ENCODE measurements at regions not wholly inside any gene's neighbourhood (a gene's known extent, or its start where the extent isn't known, plus 50 kb on each side); places are given as distances from the start of the nearest gene placed in this dataset.

DNA sequence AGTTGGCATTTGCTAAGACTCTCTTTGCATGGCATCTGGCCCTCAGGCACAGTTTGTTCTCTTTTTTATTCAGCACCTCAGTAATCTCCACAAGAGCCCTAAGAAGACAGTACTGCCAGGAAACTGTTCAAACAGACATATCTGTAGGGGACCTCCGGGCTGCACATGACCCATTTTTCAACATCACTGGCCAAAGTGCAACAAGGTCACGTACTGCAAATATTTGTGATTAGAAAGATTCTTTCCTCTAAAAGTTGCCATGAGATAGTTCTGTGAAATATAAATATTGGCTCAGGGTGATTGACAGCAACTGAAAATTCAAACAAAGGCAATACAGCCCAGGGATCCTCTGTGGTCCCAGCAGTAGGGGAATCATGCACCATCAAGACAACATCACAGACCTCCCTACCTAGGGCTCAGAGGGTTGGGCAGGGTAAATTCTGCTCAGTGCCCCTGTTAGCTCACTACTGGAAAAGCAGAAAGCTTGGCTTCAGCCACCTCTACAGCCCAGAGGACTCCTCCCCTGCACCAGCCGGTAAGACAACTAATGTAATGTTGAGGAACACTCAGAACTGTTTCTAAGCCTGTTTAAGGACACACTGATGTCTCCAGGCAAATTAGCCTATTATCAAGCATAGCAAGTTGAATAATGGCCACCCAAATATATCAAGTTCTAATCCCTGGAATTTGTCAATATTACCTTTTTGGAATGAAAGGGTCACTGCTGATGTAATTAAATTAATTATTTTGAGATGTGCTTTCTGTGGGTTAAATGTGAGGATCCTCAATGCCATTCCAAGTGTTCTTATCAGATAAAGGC, 117.4 kb upstream of the LPP start:
- POLR2A ChIA-PET, result no interaction called here
- no peak for DNase-seq (ENCODE audit: low read depth, low spot score)
- H3K9me3 ChIP-seq (replicated peaks; ENCODE audit: control insufficient read depth, insufficient read depth, low read length), result no peaks in the 10 kb centered on the region
- no peak overlapping the region for H3K9ac ChIP-seq (replicated peaks; ENCODE audit: extremely low read depth, insufficient read depth, low read length)
- H3K36me3 ChIP-seq (ENCODE audit: control insufficient read depth in 2 of 2, extremely low read depth in 1 of 2, insufficient read depth in 2 of 2, low read length in 2 of 2), result no peaks in the 10 kb centered on the region
- BruUV-seq (replicated peaks), result no TSS peak
- H3K79me2 ChIP-seq (ENCODE audit: control insufficient read depth, insufficient read depth, low read length), result no peaks in the 10 kb centered on the region
- H3K4me2 ChIP-seq (ENCODE audit: insufficient read depth, low read length), result no peak overlapping the region
- intact Hi-C loops (cut with micrococcal nuclease), result loop anchor here (1.0 to 10.0 kb wide), 4 partner anchors 292 to 918 kb away; partner anchors contain the start of gene BCL6
- TF ChIP-seq MYC (IDR thresholded peaks at IDR 0.05; ENCODE audit: low read depth, low read length) (no peak), JUN (IDR thresholded peaks at IDR 0.05; ENCODE audit: borderline replicate concordance, insufficient read depth, insufficient read length, low read depth) (no peak), FOS (IDR thresholded peaks at IDR 0.05; ENCODE audit: borderline replicate concordance, insufficient read depth, low read length) (no peak), GATA2 (IDR thresholded peaks at IDR 0.05; ENCODE audit: insufficient read depth, insufficient read length, low read depth, low read length) (no peak), POLR2A (IDR thresholded peaks at IDR 0.05; ENCODE audit: low read depth, low read length) (no peak), POLR2AphosphoS5 (IDR thresholded peaks at IDR 0.05; ENCODE audit: insufficient read depth, low read depth, low read length) (no peak), EZH2 (IDR thresholded peaks at IDR 0.05; ENCODE audit: borderline replicate concordance, low read depth, low read length, severe bottlenecking) (no peak)
- TF ChIP-seq, protein P1, sequence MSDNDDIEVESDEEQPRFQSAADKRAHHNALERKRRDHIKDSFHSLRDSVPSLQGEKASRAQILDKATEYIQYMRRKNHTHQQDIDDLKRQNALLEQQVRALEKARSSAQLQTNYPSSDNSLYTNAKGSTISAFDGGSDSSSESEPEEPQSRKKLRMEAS (IDR thresholded peaks at IDR 0.05; ENCODE audit: insufficient read depth, insufficient read length), result no peak
- TF ChIP-seq, protein P2, sequence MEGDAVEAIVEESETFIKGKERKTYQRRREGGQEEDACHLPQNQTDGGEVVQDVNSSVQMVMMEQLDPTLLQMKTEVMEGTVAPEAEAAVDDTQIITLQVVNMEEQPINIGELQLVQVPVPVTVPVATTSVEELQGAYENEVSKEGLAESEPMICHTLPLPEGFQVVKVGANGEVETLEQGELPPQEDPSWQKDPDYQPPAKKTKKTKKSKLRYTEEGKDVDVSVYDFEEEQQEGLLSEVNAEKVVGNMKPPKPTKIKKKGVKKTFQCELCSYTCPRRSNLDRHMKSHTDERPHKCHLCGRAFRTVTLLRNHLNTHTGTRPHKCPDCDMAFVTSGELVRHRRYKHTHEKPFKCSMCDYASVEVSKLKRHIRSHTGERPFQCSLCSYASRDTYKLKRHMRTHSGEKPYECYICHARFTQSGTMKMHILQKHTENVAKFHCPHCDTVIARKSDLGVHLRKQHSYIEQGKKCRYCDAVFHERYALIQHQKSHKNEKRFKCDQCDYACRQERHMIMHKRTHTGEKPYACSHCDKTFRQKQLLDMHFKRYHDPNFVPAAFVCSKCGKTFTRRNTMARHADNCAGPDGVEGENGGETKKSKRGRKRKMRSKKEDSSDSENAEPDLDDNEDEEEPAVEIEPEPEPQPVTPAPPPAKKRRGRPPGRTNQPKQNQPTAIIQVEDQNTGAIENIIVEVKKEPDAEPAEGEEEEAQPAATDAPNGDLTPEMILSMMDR (IDR thresholded peaks at IDR 0.05; ENCODE audit: extremely low read depth in 1 of 2, insufficient read depth in 1 of 2, low read depth in 1 of 2, low read length in 2 of 2), result no peak
- dilution Hi-C loops (cut with MboI; ENCODE audit: extremely low pct_ligation_motif_present, low sequenced_read_pairs), result no loop called here
- CTCF ChIA-PET, result no interaction called here
- no peak overlapping the region for H2AFZ ChIP-seq (ENCODE audit: low read depth, low read length)
- no peak for FAIRE-seq
- no peaks in the 10 kb centered on the region for H3K4me1 ChIP-seq (ENCODE audit: control insufficient read depth, extremely low read depth, insufficient read depth, low read length)
- H4K20me1 ChIP-seq (replicated peaks; ENCODE audit: control insufficient read depth, extremely low read depth, insufficient read depth, low read length), result no peaks in the 10 kb centered on the region
- H3K4me3 ChIP-seq (replicated peaks in 1 of 3; ENCODE audit: insufficient read depth in 1 of 3, low read depth in 1 of 3, low read length in 3 of 3), result no peak overlapping the region
- H3K9me1 ChIP-seq (replicated peaks; ENCODE audit: control insufficient read depth, extremely low read depth, insufficient read depth, low read length), result no peaks in the 10 kb centered on the region
- peaks cover 0 to 1% of the 10 kb centered on the region in 2 experiments for H3K27me3 ChIP-seq (ENCODE audit: control insufficient read depth in 2 of 2, insufficient read depth in 2 of 2, low read length in 2 of 2)
- no peak overlapping the region for H3K27ac ChIP-seq (ENCODE audit: insufficient read depth, low read depth, low read length)
